EL (cell line): ENCODE measurements at regions not wholly inside any gene's neighbourhood (a gene's known extent, or its start where the extent isn't known, plus 50 kb on each side); places are given as distances from the start of the nearest gene placed in this dataset.
A peak's percentile ranks its signal among the peaks of the same experiment; 100 is the strongest.
"Not testable (repeated sequence)": the region's sequence is repeated elsewhere in the genome, so short reads cannot be mapped to it uniquely, and the experiment has no call there.

Source experiments
- DNase-seq: peaks from one replicate; pipeline ENCODE4 v3.0.0-alpha.2; 2016

GRCh38 chr5:111937094-111937493 lies 180.1 kb upstream of the NREP start:
- DNase-seq = no peak

GRCh38 chr5:111935835-111936234 lies 178.8 kb upstream of the NREP start:
- peak; percentile 34 for DNase-seq

- no peak for DNase-seq
These were observed 178.0 kb upstream of the NREP start for GRCh38 chr5:111935009-111935408.

GRCh38 chr5:111934511-111934910 lies 177.5 kb upstream of the NREP start:
- no peak for DNase-seq

GRCh38 chr5:111933086-111933485 lies 176.1 kb upstream of the NREP start:
- DNase-seq = no peak

GRCh38 chr5:111932628-111933027 lies 175.6 kb upstream of the NREP start:
- DNase-seq = peak; percentile 39

- DNase-seq = no peak
These were observed 175.2 kb upstream of the NREP start for GRCh38 chr5:111932199-111932598.

- DNase-seq = no peak
These were observed 174.7 kb upstream of the NREP start for GRCh38 chr5:111931655-111932054.

GRCh38 chr5:111930905-111931461 lies 174.0 kb upstream of the NREP start:
- peak; percentile 82 for DNase-seq

- DNase-seq = peak; percentile 30
These were observed 173.5 kb upstream of the NREP start for GRCh38 chr5:111930449-111930848.

GRCh38 chr5:111929867-111930266 lies 172.9 kb upstream of the NREP start:
- peak; percentile 94 for DNase-seq

- DNase-seq = peak; percentile 31
These were observed 172.3 kb upstream of the NREP start for GRCh38 chr5:111929261-111929660.

- DNase-seq = no peak
These were observed 171.5 kb upstream of the NREP start for GRCh38 chr5:111928511-111928910.

- DNase-seq = peak; percentile 83
These were observed 170.2 kb upstream of the NREP start for GRCh38 chr5:111927191-111927590.

GRCh38 chr5:111926026-111926425 lies 169.0 kb upstream of the NREP start:
- no peak for DNase-seq

- no peak for DNase-seq
These were observed 165.3 kb upstream of the NREP start for GRCh38 chr5:111922344-111922743.

- not testable (repeated sequence) for DNase-seq
These were observed 164.7 kb upstream of the NREP start for GRCh38 chr5:111921691-111922090.

GRCh38 chr5:111914966-111915636 lies 158.1 kb upstream of the NREP start:
- no peak for DNase-seq

GRCh38 chr5:111902436-111902835 lies 145.4 kb upstream of the NREP start:
- DNase-seq = peak; percentile 12

GRCh38 chr5:111901296-111901695 lies 144.3 kb upstream of the NREP start:
- DNase-seq = no peak

GRCh38 chr5:111892949-111893348 lies 136.0 kb upstream of the NREP start:
- DNase-seq = no peak

GRCh38 chr5:111887706-111888105 lies 130.7 kb upstream of the NREP start:
- no peak for DNase-seq

GRCh38 chr5:111869681-111870080 lies 112.7 kb upstream of the NREP start:
- peak; percentile 39 for DNase-seq

- DNase-seq = no peak
These were observed 108.4 kb upstream of the NREP start for GRCh38 chr5:111865356-111865755.

- DNase-seq = no peak
These were observed 106.8 kb upstream of the NREP start for GRCh38 chr5:111863801-111864200.
